Activated T-helper 17 cell treated with anti-CD3 and anti-CD28 coated beads, Interleukin-2, amount 50 U/mL, for 72 hours (primary cell): ENCODE measurements at regions not wholly inside any gene's neighbourhood (a gene's known extent, or its start where the extent isn't known, plus 50 kb on each side); places are given as distances from the start of the nearest gene placed in this dataset.

Experiments
- ATAC-seq: fragments of 150-1000 bp; cut with Tn5 transposase; replicated peaks from 2 replicates; pipeline ENCODE4 v1.10.0; 2021; ENCODE audit warnings: mild to moderate bottlenecking, moderate library complexity
- H3K27ac Mint-ChIP-seq: one replicate; pipeline ENCODE4 v1.8.0; 2022; ENCODE audit warnings: mixed read lengths
- H3K27me3 Mint-ChIP-seq: one replicate; pipeline ENCODE4 v1.8.0; 2022; ENCODE audit warnings: mixed read lengths
- H3K36me3 Mint-ChIP-seq: one replicate; pipeline ENCODE4 v1.8.0; 2022; ENCODE audit warnings: low read depth, mild to moderate bottlenecking, mixed read lengths
- H3K4me1 Mint-ChIP-seq: one replicate; pipeline ENCODE4 v1.8.0; 2022; ENCODE audit warnings: mixed read lengths
- H3K4me3 Mint-ChIP-seq: one replicate; pipeline ENCODE4 v1.8.0; 2022; ENCODE audit warnings: mild to moderate bottlenecking, mixed read lengths
- H3K9me3 Mint-ChIP-seq: one replicate; pipeline ENCODE4 v1.8.0; 2022; ENCODE audit warnings: mixed read lengths

- H3K4me1 Mint-ChIP-seq = no peaks in the 10 kb centered on the region
- H3K27ac Mint-ChIP-seq = no peak overlapping the region
- no peaks in the 10 kb centered on the region for H3K36me3 Mint-ChIP-seq
- ATAC-seq = no peak
- no peaks in the 10 kb centered on the region for H3K27me3 Mint-ChIP-seq
- H3K4me3 Mint-ChIP-seq = no peak overlapping the region
- H3K9me3 Mint-ChIP-seq = no peaks in the 10 kb centered on the region
Observed at GRCh38 chr13:105395041-105395440, 1140.4 kb downstream of the EFNB2 start.

GRCh38 chr13:105389373-105389772 lies 1146.1 kb downstream of the EFNB2 start:
- Mint-ChIP-seq H3K9me3 (no peaks in the 10 kb centered on the region), H3K4me1 (no peaks in the 10 kb centered on the region), H3K36me3 (no peaks in the 10 kb centered on the region), H3K4me3 (no peak overlapping the region), H3K27me3 (no peaks in the 10 kb centered on the region), H3K27ac (no peak overlapping the region)
- no peak for ATAC-seq

- ATAC-seq = no peak
- H3K36me3 Mint-ChIP-seq = no peaks in the 10 kb centered on the region
Observed at GRCh38 chr13:105377452-105377851, 1158.0 kb downstream of the EFNB2 start.

GRCh38 chr13:105370011-105370650 lies 1165.3 kb downstream of the EFNB2 start:
- peaks cover 3% of the 10 kb centered on the region for H3K9me3 Mint-ChIP-seq
- no peaks in the 10 kb centered on the region for H3K36me3 Mint-ChIP-seq
- H3K4me3 Mint-ChIP-seq = no peak overlapping the region
- ATAC-seq = no peak
- peaks cover 8% of the 10 kb centered on the region for H3K27me3 Mint-ChIP-seq
- H3K4me1 Mint-ChIP-seq = no peaks in the 10 kb centered on the region
- no peak overlapping the region for H3K27ac Mint-ChIP-seq

More at GRCh38 chr13:105377452-105377851, 1158.0 kb downstream of the EFNB2 start:
- no peak overlapping the region for H3K4me3 Mint-ChIP-seq
- H3K9me3 Mint-ChIP-seq = no peaks in the 10 kb centered on the region
- no peak overlapping the region for H3K27ac Mint-ChIP-seq
- no peaks in the 10 kb centered on the region for H3K27me3 Mint-ChIP-seq
- no peaks in the 10 kb centered on the region for H3K4me1 Mint-ChIP-seq

GRCh38 chr13:105368781-105369180 lies 1166.7 kb downstream of the EFNB2 start:
- no peak for ATAC-seq
- peaks cover 3% of the 10 kb centered on the region for H3K9me3 Mint-ChIP-seq
- H3K4me1 Mint-ChIP-seq = no peaks in the 10 kb centered on the region
- no peak overlapping the region for H3K27ac Mint-ChIP-seq
- H3K4me3 Mint-ChIP-seq = no peak overlapping the region
- H3K27me3 Mint-ChIP-seq = peaks cover 8% of the 10 kb centered on the region
- H3K36me3 Mint-ChIP-seq = no peaks in the 10 kb centered on the region

- H3K36me3 Mint-ChIP-seq = no peaks in the 10 kb centered on the region
- ATAC-seq = no peak
- peaks cover 3% of the 10 kb centered on the region for H3K27me3 Mint-ChIP-seq
- no peak overlapping the region for H3K27ac Mint-ChIP-seq
- peaks cover 3% of the 10 kb centered on the region for H3K9me3 Mint-ChIP-seq
- H3K4me3 Mint-ChIP-seq = no peak overlapping the region
- H3K4me1 Mint-ChIP-seq = no peaks in the 10 kb centered on the region
Observed at GRCh38 chr13:105365831-105366230, 1169.6 kb downstream of the EFNB2 start.

- no peak overlapping the region for H3K27ac Mint-ChIP-seq
- H3K36me3 Mint-ChIP-seq = no peaks in the 10 kb centered on the region
- no peak overlapping the region for H3K4me3 Mint-ChIP-seq
- H3K27me3 Mint-ChIP-seq = peaks cover 3% of the 10 kb centered on the region
- no peaks in the 10 kb centered on the region for H3K4me1 Mint-ChIP-seq
- ATAC-seq = no peak
- H3K9me3 Mint-ChIP-seq = peaks cover 3% of the 10 kb centered on the region
Observed at GRCh38 chr13:105365021-105365550, 1170.4 kb downstream of the EFNB2 start.

GRCh38 chr13:105364191-105364590 lies 1171.3 kb downstream of the EFNB2 start:
- Mint-ChIP-seq H3K9me3 (peaks cover 3% of the 10 kb centered on the region), H3K4me3 (no peak overlapping the region), H3K36me3 (no peaks in the 10 kb centered on the region), H3K4me1 (no peaks in the 10 kb centered on the region), H3K27ac (no peak overlapping the region), H3K27me3 (peaks cover 5% of the 10 kb centered on the region)
- ATAC-seq = no peak

GRCh38 chr13:105363261-105364190 lies 1171.9 kb downstream of the EFNB2 start:
- no peak overlapping the region for H3K4me3 Mint-ChIP-seq
- H3K27me3 Mint-ChIP-seq = peaks cover 3% of the 10 kb centered on the region
- H3K9me3 Mint-ChIP-seq = peaks cover 2% of the 10 kb centered on the region
- no peaks in the 10 kb centered on the region for H3K36me3 Mint-ChIP-seq
- H3K4me1 Mint-ChIP-seq = no peaks in the 10 kb centered on the region
- no peak for ATAC-seq
- no peak overlapping the region for H3K27ac Mint-ChIP-seq

- Mint-ChIP-seq H3K9me3 (no peaks in the 10 kb centered on the region), H3K27me3 (no peaks in the 10 kb centered on the region), H3K4me1 (no peaks in the 10 kb centered on the region), H3K27ac (no peak overlapping the region), H3K36me3 (no peaks in the 10 kb centered on the region), H3K4me3 (no peak overlapping the region)
- ATAC-seq = no peak
Observed at GRCh38 chr13:105353654-105354053, 1181.8 kb downstream of the EFNB2 start.

GRCh38 chr13:105349082-105349723 lies 1186.3 kb downstream of the EFNB2 start:
- Mint-ChIP-seq H3K36me3 (no peaks in the 10 kb centered on the region), H3K27me3 (no peaks in the 10 kb centered on the region), H3K4me3 (no peak overlapping the region), H3K27ac (no peak overlapping the region), H3K4me1 (no peaks in the 10 kb centered on the region), H3K9me3 (no peaks in the 10 kb centered on the region)
- ATAC-seq = no peak

GRCh38 chr13:105346141-105346775 lies 1189.2 kb downstream of the EFNB2 start:
- Mint-ChIP-seq H3K9me3 (no peaks in the 10 kb centered on the region), H3K4me1 (no peaks in the 10 kb centered on the region), H3K27ac (no peak overlapping the region), H3K4me3 (no peak overlapping the region), H3K36me3 (no peaks in the 10 kb centered on the region), H3K27me3 (no peaks in the 10 kb centered on the region)
- no peak for ATAC-seq

GRCh38 chr13:105345730-105346129 lies 1189.7 kb downstream of the EFNB2 start:
- no peak for ATAC-seq
- no peaks in the 10 kb centered on the region for H3K27me3 Mint-ChIP-seq
- H3K4me3 Mint-ChIP-seq = no peak overlapping the region
- H3K9me3 Mint-ChIP-seq = no peaks in the 10 kb centered on the region
- no peak overlapping the region for H3K27ac Mint-ChIP-seq
- H3K4me1 Mint-ChIP-seq = no peaks in the 10 kb centered on the region
- H3K36me3 Mint-ChIP-seq = no peaks in the 10 kb centered on the region

GRCh38 chr13:105345131-105345530 lies 1190.3 kb downstream of the EFNB2 start:
- Mint-ChIP-seq H3K4me3 (no peak overlapping the region), H3K4me1 (no peaks in the 10 kb centered on the region), H3K36me3 (no peaks in the 10 kb centered on the region), H3K27ac (no peak overlapping the region), H3K27me3 (no peaks in the 10 kb centered on the region), H3K9me3 (no peaks in the 10 kb centered on the region)
- ATAC-seq = no peak
